Testis (tissue), 2 donors: ENCODE measurements at regions not wholly inside any gene's neighbourhood (a gene's known extent, or its start where the extent isn't known, plus 50 kb on each side); places are given as distances from the start of the nearest gene placed in this dataset.

Experiments used
- POLR2A ChIP-seq: fragments of 450-650 bp; IDR thresholded peaks from one replicate; pipeline ENCODE4 v1.6.1; 2017; ENCODE audit warnings: antibody characterized with exemption, mild to moderate bottlenecking, moderate library complexity
- TF ChIP-seq, protein P1 (sequence below), 3 experiments: fragments of 450-650 bp in 2 of 3; fragments of 200-600 bp in 1 of 3; sonication (generic) in 1 of 3; IDR thresholded peaks; one replicate each; pipeline ENCODE4 v1.5.1; 2016 to 2019; ENCODE audit warnings: antibody characterized with exemption in 3 of 3, mild to moderate bottlenecking in 2 of 3, moderate library complexity in 1 of 3

GRCh38 chr2:62437785-62438184 is 68.2 kb downstream of the TMEM17 start:
- no peak for TF ChIP-seq POLR2A
- TF ChIP-seq, protein P1, sequence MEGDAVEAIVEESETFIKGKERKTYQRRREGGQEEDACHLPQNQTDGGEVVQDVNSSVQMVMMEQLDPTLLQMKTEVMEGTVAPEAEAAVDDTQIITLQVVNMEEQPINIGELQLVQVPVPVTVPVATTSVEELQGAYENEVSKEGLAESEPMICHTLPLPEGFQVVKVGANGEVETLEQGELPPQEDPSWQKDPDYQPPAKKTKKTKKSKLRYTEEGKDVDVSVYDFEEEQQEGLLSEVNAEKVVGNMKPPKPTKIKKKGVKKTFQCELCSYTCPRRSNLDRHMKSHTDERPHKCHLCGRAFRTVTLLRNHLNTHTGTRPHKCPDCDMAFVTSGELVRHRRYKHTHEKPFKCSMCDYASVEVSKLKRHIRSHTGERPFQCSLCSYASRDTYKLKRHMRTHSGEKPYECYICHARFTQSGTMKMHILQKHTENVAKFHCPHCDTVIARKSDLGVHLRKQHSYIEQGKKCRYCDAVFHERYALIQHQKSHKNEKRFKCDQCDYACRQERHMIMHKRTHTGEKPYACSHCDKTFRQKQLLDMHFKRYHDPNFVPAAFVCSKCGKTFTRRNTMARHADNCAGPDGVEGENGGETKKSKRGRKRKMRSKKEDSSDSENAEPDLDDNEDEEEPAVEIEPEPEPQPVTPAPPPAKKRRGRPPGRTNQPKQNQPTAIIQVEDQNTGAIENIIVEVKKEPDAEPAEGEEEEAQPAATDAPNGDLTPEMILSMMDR (IDR thresholded peaks at IDR 0.05), result no peak
